CD8-positive, alpha-beta memory T cell (primary cell): ENCODE measurements at regions not wholly inside any gene's neighbourhood (a gene's known extent, or its start where the extent isn't known, plus 50 kb on each side); places are given as distances from the start of the nearest gene placed in this dataset.
A peak's percentile ranks its signal among the peaks of the same experiment; 100 is the strongest.

Source experiments
- CTCF ChIA-PET: fragments of 350-600 bp; sonication (Branson Sonifier 250); formaldehyde crosslinking; loops from one replicate; lab custom pipeline; 2021; ENCODE audit warnings: antibody characterized with exemption; lab: Charles Lee
- POLR2A ChIA-PET: fragments of 350-600 bp; sonication (Branson Sonifier 250); formaldehyde crosslinking; loops from one replicate; lab custom pipeline; 2021; ENCODE audit warnings: antibody characterized with exemption; lab: Charles Lee
- DNase-seq, 5 donors: peaks; one replicate each; pipeline versions ENCODE4 v3.0.0 to v3.0.0-alpha.2; 2020 to 2022; ENCODE audit warnings: mixed read lengths in 1 of 5
- H3K27ac ChIP-seq: one replicate; pipeline ENCODE4 v1.7.0; 2013; ENCODE audit warnings: low read depth, mild to moderate bottlenecking, low read length, moderate library complexity
- H3K27me3 ChIP-seq: 2 replicates; pipeline ENCODE4 v1.7.0; 2013; ENCODE audit warnings: low read length, mild to moderate bottlenecking; ENCODE audit not compliant: insufficient read depth, poor library complexity, severe bottlenecking
- H3K36me3 ChIP-seq: 2 replicates; pipeline ENCODE4 v1.7.0; 2013; ENCODE audit warnings: mild to moderate bottlenecking, low read length, moderate library complexity; ENCODE audit not compliant: insufficient read depth
- H3K4me1 ChIP-seq: 2 replicates; pipeline ENCODE4 v1.7.0; 2013; ENCODE audit warnings: mild to moderate bottlenecking, low read length, moderate library complexity; ENCODE audit not compliant: insufficient read depth
- H3K4me3 ChIP-seq: 2 replicates; pipeline ENCODE4 v1.7.0; 2013; ENCODE audit warnings: mild to moderate bottlenecking, low read length
- H3K9me3 ChIP-seq: 2 replicates; pipeline ENCODE4 v1.7.0; 2013; ENCODE audit warnings: mild to moderate bottlenecking, low read length
- H3K27ac Mint-ChIP-seq, 8 donors: one replicate each; pipeline ENCODE4 v1.8.0; 2020 to 2021; ENCODE audit warnings: mixed read lengths in 8 of 8, mild to moderate bottlenecking in 6 of 8, inconsistent platforms in 3 of 8, moderate library complexity in 3 of 8
- H3K27me3 Mint-ChIP-seq, 2 donors: one replicate each; pipeline ENCODE4 v1.8.0; 2020 to 2021; ENCODE audit warnings: mixed read lengths in 2 of 2, mild to moderate bottlenecking in 1 of 2, moderate library complexity in 1 of 2
- H3K36me3 Mint-ChIP-seq, 3 donors: one replicate each; pipeline ENCODE4 v1.8.0; 2020 to 2021; ENCODE audit warnings: mixed read lengths in 3 of 3, inconsistent platforms in 1 of 3, mild to moderate bottlenecking in 1 of 3
- H3K4me1 Mint-ChIP-seq, 3 donors: one replicate each; pipeline ENCODE4 v1.8.0; 2020 to 2021; ENCODE audit warnings: mixed read lengths in 3 of 3, inconsistent platforms in 1 of 3, mild to moderate bottlenecking in 1 of 3
- H3K4me3 Mint-ChIP-seq, 7 donors: one replicate each; pipeline ENCODE4 v1.8.0; 2020 to 2021; ENCODE audit warnings: mixed read lengths in 7 of 7, mild to moderate bottlenecking in 6 of 7, moderate library complexity in 4 of 7, inconsistent platforms in 2 of 7
- H3K9me3 Mint-ChIP-seq, 5 donors: one replicate each; pipeline ENCODE4 v1.8.0; 2020 to 2022; ENCODE audit warnings: mixed read lengths in 5 of 5, mild to moderate bottlenecking in 3 of 5, moderate library complexity in 2 of 5, inconsistent platforms in 1 of 5

GRCh38 chr4:187181054-187181453 lies 457.4 kb upstream of the FAT1 start:
- Histone ChIP-seq H3K27me3 (no peaks in the 10 kb centered on the region), H3K9me3 (no peaks in the 10 kb centered on the region), H3K27ac (no peak overlapping the region), H3K36me3 (no peaks in the 10 kb centered on the region), H3K4me1 (no peaks in the 10 kb centered on the region), H3K4me3 (no peak overlapping the region)
- no peak overlapping the region for H3K27ac Mint-ChIP-seq
- POLR2A ChIA-PET, result no interaction called here
- H3K27me3 Mint-ChIP-seq, result no peaks in the 10 kb centered on the region
- H3K9me3 Mint-ChIP-seq, result peaks cover 3 to 10% (median 8%) of the 10 kb centered on the region in 5 donors
- H3K4me1 Mint-ChIP-seq, result no peaks in the 10 kb centered on the region
- CTCF ChIA-PET, result no interaction called here
- H3K4me3 Mint-ChIP-seq, result no peak overlapping the region
- no peak for DNase-seq
- H3K36me3 Mint-ChIP-seq, result no peaks in the 10 kb centered on the region

GRCh38 chr4:187183346-187183745 lies 459.7 kb upstream of the FAT1 start:
- Histone ChIP-seq H3K4me3 (no peak overlapping the region), H3K27ac (no peak overlapping the region), H3K4me1 (no peaks in the 10 kb centered on the region), H3K9me3 (no peaks in the 10 kb centered on the region), H3K27me3 (no peaks in the 10 kb centered on the region), H3K36me3 (no peaks in the 10 kb centered on the region)
- no peaks in the 10 kb centered on the region for H3K27me3 Mint-ChIP-seq
- ChIA-PET CTCF (interaction anchor here (1.3 kb wide), 1 partner anchor 16 kb away, joined by 3 read pairs; no protein-coding TSS in a partner anchor), POLR2A (no interaction called here)
- no peak for DNase-seq
- H3K4me3 Mint-ChIP-seq, result no peak overlapping the region
- no peaks in the 10 kb centered on the region for H3K36me3 Mint-ChIP-seq
- no peak overlapping the region for H3K27ac Mint-ChIP-seq
- H3K9me3 Mint-ChIP-seq, result peaks cover 4 to 17% (median 13%) of the 10 kb centered on the region in 5 donors
- H3K4me1 Mint-ChIP-seq, result no peaks in the 10 kb centered on the region

GRCh38 chr4:187183826-187184225 lies 460.2 kb upstream of the FAT1 start:
- no peaks in the 10 kb centered on the region for H3K27me3 ChIP-seq
- ChIA-PET POLR2A (no interaction called here), CTCF (interaction anchor here (1.3 kb wide), 1 partner anchor 16 kb away, joined by 3 read pairs; no protein-coding TSS in a partner anchor)
- peaks cover 4 to 17% (median 13%) of the 10 kb centered on the region in 5 donors for H3K9me3 Mint-ChIP-seq
- H3K36me3 Mint-ChIP-seq, result no peaks in the 10 kb centered on the region
- H3K4me3 ChIP-seq, result no peak overlapping the region
- H3K9me3 ChIP-seq, result no peaks in the 10 kb centered on the region
- H3K36me3 ChIP-seq, result no peaks in the 10 kb centered on the region
- no peaks in the 10 kb centered on the region for H3K4me1 Mint-ChIP-seq
- H3K4me3 Mint-ChIP-seq, result no peak overlapping the region
- H3K27ac ChIP-seq, result no peak overlapping the region
- H3K27me3 Mint-ChIP-seq, result no peaks in the 10 kb centered on the region
- no peak for DNase-seq
- no peaks in the 10 kb centered on the region for H3K4me1 ChIP-seq
- H3K27ac Mint-ChIP-seq, result no peak overlapping the region

GRCh38 chr4:187184508-187184907 lies 460.9 kb upstream of the FAT1 start:
- Mint-ChIP-seq H3K36me3 (no peaks in the 10 kb centered on the region), H3K4me3 (no peak overlapping the region), H3K4me1 (no peaks in the 10 kb centered on the region), H3K9me3 (peaks cover under 1 to 19% (median 13%) of the 10 kb centered on the region in 5 donors), H3K27ac (no peak overlapping the region), H3K27me3 (peaks cover 0 to 2% of the 10 kb centered on the region in 2 donors)
- no peak for DNase-seq
- no peaks in the 10 kb centered on the region for H3K4me1 ChIP-seq
- no peaks in the 10 kb centered on the region for H3K27me3 ChIP-seq
- no peak overlapping the region for H3K27ac ChIP-seq
- CTCF ChIA-PET, result interaction anchor here (1.3 kb wide), 1 partner anchor 17 kb away, joined by 3 read pairs; no protein-coding TSS in a partner anchor
- H3K4me3 ChIP-seq, result no peak overlapping the region
- H3K9me3 ChIP-seq, result no peaks in the 10 kb centered on the region
- POLR2A ChIA-PET, result no interaction called here
- no peaks in the 10 kb centered on the region for H3K36me3 ChIP-seq

- Mint-ChIP-seq H3K4me1 (no peaks in the 10 kb centered on the region), H3K36me3 (no peaks in the 10 kb centered on the region), H3K9me3 (peaks cover 1 to 17% (median 9%) of the 10 kb centered on the region in 5 donors), H3K4me3 (no peak overlapping the region), H3K27me3 (peaks cover 0 to 2% of the 10 kb centered on the region in 2 donors), H3K27ac (peak overlapping the region in 1 of 8 donors; percentile 29)
- H3K4me1 ChIP-seq, result no peaks in the 10 kb centered on the region
- no peak for DNase-seq
- no peak overlapping the region for H3K27ac ChIP-seq
- H3K36me3 ChIP-seq, result no peaks in the 10 kb centered on the region
- ChIA-PET POLR2A (no interaction called here), CTCF (no interaction called here)
- no peaks in the 10 kb centered on the region for H3K9me3 ChIP-seq
- H3K27me3 ChIP-seq, result no peaks in the 10 kb centered on the region
- no peak overlapping the region for H3K4me3 ChIP-seq
These were observed 464.5 kb upstream of the FAT1 start for GRCh38 chr4:187188118-187188517.

- ChIA-PET POLR2A (no interaction called here), CTCF (no interaction called here)
- no peaks in the 10 kb centered on the region for H3K36me3 Mint-ChIP-seq
- Histone ChIP-seq H3K27ac (no peak overlapping the region), H3K4me3 (no peak overlapping the region), H3K27me3 (no peaks in the 10 kb centered on the region), H3K9me3 (no peaks in the 10 kb centered on the region), H3K36me3 (no peaks in the 10 kb centered on the region), H3K4me1 (no peaks in the 10 kb centered on the region)
- H3K4me3 Mint-ChIP-seq, result no peak overlapping the region
- H3K4me1 Mint-ChIP-seq, result no peaks in the 10 kb centered on the region
- no peak overlapping the region for H3K27ac Mint-ChIP-seq
- H3K9me3 Mint-ChIP-seq, result peaks cover 1 to 17% (median 9%) of the 10 kb centered on the region in 5 donors
- no peak for DNase-seq
- peaks cover 0 to 2% of the 10 kb centered on the region in 2 donors for H3K27me3 Mint-ChIP-seq
These were observed 465.1 kb upstream of the FAT1 start for GRCh38 chr4:187188741-187189140.

GRCh38 chr4:187190390-187190789 lies 466.7 kb upstream of the FAT1 start:
- no peak overlapping the region for H3K27ac ChIP-seq
- H3K27me3 ChIP-seq, result no peaks in the 10 kb centered on the region
- POLR2A ChIA-PET, result no interaction called here
- H3K4me1 ChIP-seq, result no peaks in the 10 kb centered on the region
- H3K27ac Mint-ChIP-seq, result no peak overlapping the region
- no peak overlapping the region for H3K4me3 ChIP-seq
- no peaks in the 10 kb centered on the region for H3K4me1 Mint-ChIP-seq
- CTCF ChIA-PET, result no interaction called here
- no peaks in the 10 kb centered on the region for H3K36me3 ChIP-seq
- peaks cover 0 to 4% of the 10 kb centered on the region in 2 donors for H3K27me3 Mint-ChIP-seq
- H3K9me3 ChIP-seq, result no peaks in the 10 kb centered on the region
- H3K9me3 Mint-ChIP-seq, result peaks cover 1 to 22% (median 8%) of the 10 kb centered on the region in 5 donors
- DNase-seq, result no peak
- no peak overlapping the region for H3K4me3 Mint-ChIP-seq
- no peaks in the 10 kb centered on the region for H3K36me3 Mint-ChIP-seq

- no peak for DNase-seq
- no peaks in the 10 kb centered on the region for H3K36me3 Mint-ChIP-seq
- POLR2A ChIA-PET, result no interaction called here
- Histone ChIP-seq H3K27me3 (no peaks in the 10 kb centered on the region), H3K4me3 (no peak overlapping the region), H3K27ac (no peak overlapping the region), H3K4me1 (no peaks in the 10 kb centered on the region), H3K36me3 (no peaks in the 10 kb centered on the region), H3K9me3 (no peaks in the 10 kb centered on the region)
- CTCF ChIA-PET, result no interaction called here
- H3K4me1 Mint-ChIP-seq, result no peaks in the 10 kb centered on the region
- no peak overlapping the region for H3K27ac Mint-ChIP-seq
- H3K27me3 Mint-ChIP-seq, result peaks cover 0 to 4% of the 10 kb centered on the region in 2 donors
- no peak overlapping the region for H3K4me3 Mint-ChIP-seq
- peaks cover 1 to 22% (median 5%) of the 10 kb centered on the region in 5 donors for H3K9me3 Mint-ChIP-seq
These were observed 468.0 kb upstream of the FAT1 start for GRCh38 chr4:187191676-187192075.
